Epithelial cell of proximal tubule (primary cell): ENCODE measurements at regions not wholly inside any gene's neighbourhood (a gene's known extent, or its start where the extent isn't known, plus 50 kb on each side); places are given as distances from the start of the nearest gene placed in this dataset.

ENCODE experiments used
- DNase-seq: peaks from one replicate; pipeline ENCODE4 v3.0.0-alpha.2; 2011; ENCODE audit warnings: low read depth
- H3K4me3 ChIP-seq: 2 replicates; pipeline ENCODE4 v1.5.1; 2011; ENCODE audit warnings: low read depth, mild to moderate bottlenecking, low read length
- CTCF ChIP-seq: conservative IDR thresholded peaks from 2 replicates; pipeline ENCODE4 v1.5.1; 2012; ENCODE audit warnings: low read depth, mild to moderate bottlenecking, low read length

- no peak for DNase-seq
- H3K4me3 ChIP-seq: no peak overlapping the region
- TF ChIP-seq CTCF: no peak
Observed at GRCh38 chr5:15385037-15385436, 114.9 kb upstream of the FBXL7 start.

- no peak for DNase-seq
- no peak for TF ChIP-seq CTCF
- no peak overlapping the region for H3K4me3 ChIP-seq
Observed at GRCh38 chr5:15384581-15384980, 115.4 kb upstream of the FBXL7 start.

- TF ChIP-seq CTCF: no peak
- DNase-seq: no peak
- no peak overlapping the region for H3K4me3 ChIP-seq
Observed at GRCh38 chr5:15384176-15384575, 115.8 kb upstream of the FBXL7 start.

- DNase-seq: no peak
- no peak overlapping the region for H3K4me3 ChIP-seq
- peak; percentile 45 for TF ChIP-seq CTCF
Observed at GRCh38 chr5:15383469-15383868, 116.5 kb upstream of the FBXL7 start.

- DNase-seq: no peak
- no peak for TF ChIP-seq CTCF
- H3K4me3 ChIP-seq: no peak overlapping the region
Observed at GRCh38 chr5:15383021-15383420, 117.0 kb upstream of the FBXL7 start.

- DNase-seq: no peak
- H3K4me3 ChIP-seq: no peak overlapping the region
- no peak for TF ChIP-seq CTCF
Observed at GRCh38 chr5:15377573-15378340, 122.2 kb upstream of the FBXL7 start.

- DNase-seq: no peak
- no peak overlapping the region for H3K4me3 ChIP-seq
- no peak for TF ChIP-seq CTCF
Observed at GRCh38 chr5:15376803-15377202, 123.2 kb upstream of the FBXL7 start.
